CD4-positive, alpha-beta T cell treated with Interleukin-17A for 1 hour (primary cell): ENCODE measurements at regions not wholly inside any gene's neighbourhood (a gene's known extent, or its start where the extent isn't known, plus 50 kb on each side); places are given as distances from the start of the nearest gene placed in this dataset.
"Not testable (repeated sequence)": the region's sequence is repeated elsewhere in the genome, so short reads cannot be mapped to it uniquely, and the experiment has no call there.

Source experiments
- DNase-seq: peaks from one replicate; pipeline ENCODE4 v3.0.0-alpha.2; 2020

DNA sequence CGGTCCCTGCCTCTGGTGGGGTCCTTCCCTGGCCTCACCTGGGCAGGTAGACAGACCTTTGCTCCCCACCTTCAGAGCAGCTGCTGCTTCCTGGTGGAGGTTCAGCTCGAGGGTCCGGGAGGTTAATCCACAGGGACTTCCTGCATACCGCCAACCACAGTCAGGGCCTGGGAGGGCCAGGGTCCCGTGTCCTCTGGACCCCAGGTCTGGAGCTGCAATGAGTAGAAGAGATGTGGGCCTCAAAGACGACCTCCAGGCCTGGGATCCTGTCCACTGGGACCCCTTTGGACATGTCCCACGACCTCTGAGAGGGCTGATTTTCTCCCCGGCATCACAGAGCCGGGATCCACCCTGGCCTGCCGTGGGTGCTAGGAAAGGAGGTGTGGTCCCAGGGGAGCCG lies 223.3 kb upstream of the TCERG1L start:
- DNase-seq = no peak

DNA sequence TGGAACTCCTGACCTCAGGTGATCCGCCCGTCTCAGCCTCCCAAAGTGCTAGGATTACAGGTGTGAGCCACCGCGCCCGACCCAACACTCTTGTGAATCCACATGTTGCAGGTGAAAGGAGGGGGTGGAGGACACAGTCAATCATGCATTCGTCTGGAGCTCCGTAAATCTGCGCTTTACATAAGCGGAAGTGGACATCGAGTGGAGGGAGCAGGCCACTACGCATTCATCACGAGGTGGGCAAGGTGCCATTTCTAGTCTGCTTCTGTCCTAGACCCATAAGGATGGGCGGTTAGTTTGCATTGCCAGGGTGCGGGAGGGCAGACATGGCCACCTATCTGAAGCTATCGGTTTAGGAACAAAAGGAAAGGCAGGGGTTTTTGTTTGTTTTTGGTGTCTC lies 225.2 kb upstream of the TCERG1L start:
- DNase-seq = no peak

DNA sequence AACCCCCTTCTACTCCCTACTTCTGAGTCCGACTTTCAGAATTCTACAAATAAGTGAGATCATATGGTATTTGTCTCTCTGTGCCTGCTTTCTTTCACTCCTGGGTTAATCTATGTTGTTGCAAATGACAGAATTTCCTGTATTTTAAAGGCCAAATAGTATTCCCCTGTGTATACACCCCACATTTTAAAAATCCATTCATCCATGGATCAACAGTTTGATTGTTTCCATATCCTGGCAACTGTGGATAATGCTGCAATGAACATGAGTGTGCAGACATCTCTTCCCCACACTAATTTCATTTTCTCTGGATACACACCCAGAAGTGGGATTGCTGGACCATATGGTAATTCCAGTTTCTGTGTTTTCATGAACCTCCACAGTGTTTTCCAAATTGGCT lies 225.8 kb upstream of the TCERG1L start:
- DNase-seq = no peak

DNA sequence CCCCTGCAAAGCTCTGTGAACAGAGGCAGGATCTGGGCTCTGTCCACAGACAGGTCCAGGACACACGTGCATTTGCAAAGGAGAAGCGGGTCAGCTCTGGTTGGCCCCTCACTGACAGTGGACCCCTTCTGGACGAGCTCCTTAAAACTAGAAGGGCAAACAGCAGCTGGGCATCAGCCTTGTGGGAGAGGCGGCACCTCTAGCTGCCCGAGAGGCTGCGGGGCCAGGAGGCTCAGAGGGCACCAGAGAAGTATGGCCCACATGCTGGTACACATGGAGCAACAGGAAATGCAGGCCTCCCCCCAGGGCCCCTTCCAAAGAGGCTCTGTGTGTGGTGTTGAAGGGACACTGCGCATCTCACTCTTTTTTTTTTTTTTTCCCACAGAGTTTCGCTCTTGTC lies 233.0 kb upstream of the TCERG1L start:
- no peak for DNase-seq

DNA sequence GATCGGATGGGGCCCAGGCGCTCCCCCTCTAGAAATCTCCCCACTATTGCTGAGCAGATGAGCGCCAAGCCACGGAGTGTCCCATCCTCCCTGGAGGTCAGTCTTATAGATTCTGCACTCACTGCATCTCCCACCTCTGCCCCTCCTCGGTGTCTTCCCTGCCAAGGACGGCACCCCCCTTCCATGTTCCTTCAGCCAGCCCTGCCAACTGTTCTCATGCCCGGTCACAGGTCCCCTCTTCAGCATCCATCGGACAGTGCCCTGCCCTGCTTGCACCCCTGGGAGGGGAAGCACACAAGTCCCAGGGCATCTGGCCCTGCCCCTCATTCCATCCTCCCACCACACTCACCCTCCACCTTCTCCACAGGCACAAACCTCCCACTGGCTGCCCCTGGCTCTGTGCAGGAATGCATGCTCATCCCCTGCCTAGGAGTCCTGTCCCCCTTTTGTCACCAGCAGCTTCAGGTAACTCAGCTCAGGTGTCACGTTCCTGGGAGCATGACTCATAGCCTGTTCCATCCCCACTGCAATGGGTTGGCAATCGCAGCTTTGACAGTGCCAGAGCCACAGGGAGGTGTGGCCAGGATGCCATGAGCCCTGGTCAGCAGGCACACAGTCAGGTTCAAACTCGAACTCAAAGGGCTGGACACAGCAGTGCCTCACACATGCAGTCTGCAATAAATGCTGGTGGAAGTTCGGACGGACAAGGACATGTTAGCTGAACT lies 234.7 kb upstream of the TCERG1L start:
- DNase-seq = no peak

DNA sequence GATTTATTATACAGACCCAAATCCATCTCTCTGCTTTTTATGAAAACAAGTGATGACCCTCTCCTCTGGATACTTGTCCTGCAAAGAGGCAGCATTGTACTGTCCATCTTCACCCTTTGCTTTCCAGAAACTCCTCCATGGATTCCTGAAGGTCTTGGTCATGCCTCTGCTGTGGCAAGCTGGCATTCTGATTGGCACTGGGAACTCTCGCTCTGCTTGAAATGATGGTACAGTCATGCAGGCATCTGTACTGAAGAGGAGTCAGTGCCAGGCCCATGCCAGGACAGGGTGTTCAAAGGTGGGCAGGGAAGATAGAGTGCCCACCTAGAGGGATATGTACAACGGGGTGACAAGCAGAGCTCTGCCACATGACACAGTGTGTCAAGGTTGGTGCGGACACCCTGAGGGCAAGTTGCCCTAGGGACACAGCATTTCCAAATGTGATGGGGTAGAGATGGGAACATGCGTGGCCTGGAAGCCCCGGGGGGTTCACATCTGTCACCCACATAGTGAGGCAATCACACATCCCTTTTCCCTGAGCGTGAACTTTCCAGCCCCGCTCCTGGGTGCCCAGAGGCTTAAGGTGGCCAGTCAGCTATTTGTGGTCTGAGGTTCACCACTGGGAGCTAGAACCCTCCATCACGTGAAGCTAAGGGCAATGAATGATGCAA lies 235.7 kb upstream of the TCERG1L start:
- DNase-seq = no peak

DNA sequence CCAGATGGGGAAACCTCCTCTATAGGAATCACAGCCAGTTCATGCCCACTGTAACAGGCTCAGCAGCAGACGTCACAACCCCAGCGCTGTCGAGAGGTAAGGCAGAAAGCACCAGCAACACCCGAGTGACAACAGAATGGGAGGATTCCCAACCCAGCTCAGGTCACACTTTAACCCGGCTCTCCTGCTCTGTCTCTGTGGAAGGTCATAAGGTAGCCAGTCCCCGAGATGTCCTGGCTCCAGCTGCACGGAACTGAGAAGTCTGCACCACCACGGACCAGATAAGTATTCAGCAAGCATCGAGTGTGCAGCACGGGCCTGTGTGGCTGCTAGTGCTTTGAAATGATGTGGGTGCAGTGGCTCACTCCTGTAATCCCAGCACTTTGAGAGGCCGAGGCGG lies 236.7 kb upstream of the TCERG1L start:
- no peak for DNase-seq

DNA sequence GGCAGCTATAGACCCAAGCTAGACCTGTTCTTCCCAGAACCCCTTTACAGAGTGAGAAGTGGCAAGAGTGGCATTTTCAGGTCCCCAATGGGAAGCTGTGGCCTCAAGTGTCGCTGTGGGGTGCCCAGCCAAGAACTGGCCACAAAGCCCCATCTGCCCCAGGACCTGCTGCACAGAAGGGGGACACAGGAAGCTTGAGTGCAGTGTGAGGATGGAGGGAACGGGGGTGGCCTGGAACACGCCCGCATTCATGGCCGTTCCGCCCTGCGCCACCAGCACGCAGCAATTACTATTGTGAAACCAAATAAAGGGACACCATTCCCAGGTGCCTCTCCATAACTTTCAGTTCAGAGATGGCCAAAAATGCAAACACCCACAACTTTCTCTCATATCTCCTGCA lies 237.6 kb upstream of the TCERG1L start:
- DNase-seq = no peak

DNA sequence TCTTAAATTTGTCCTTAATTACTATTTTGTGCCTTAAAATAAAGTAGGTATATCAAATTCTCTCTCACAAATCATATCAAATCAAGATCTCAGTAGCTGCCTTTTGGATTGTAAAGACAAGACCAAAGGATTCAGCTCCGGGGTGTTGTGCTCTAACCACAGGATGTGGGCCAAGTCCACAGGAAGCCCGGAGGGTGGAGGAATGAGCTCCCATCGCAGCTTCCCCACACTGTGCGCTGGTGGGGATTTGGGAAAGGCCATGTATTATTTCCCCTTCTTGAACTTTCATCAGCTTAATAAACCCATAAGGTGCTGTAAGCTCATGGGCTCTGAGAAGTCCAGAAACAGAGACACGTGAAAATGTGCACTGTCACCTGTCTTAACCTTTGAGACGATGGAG lies 241.6 kb upstream of the TCERG1L start:
- no peak for DNase-seq

DNA sequence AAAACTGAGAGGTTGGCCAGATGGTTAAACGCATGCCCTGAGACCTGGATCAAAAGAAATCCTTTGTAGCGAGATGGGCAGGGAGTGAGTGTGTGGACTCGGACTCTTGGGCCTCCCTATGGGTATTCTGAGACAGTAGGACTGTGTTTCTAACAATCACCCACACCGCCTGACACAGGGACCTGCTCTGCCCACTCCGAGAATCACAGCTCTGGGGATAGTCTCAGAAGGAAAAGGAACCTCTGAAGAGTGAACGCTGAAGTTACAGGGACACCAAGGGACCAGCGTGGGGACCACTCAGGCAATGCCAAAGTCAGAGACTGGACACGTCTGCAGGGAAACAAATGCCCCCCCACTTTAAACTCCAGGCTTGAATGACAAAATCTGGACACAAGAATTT lies 242.1 kb upstream of the TCERG1L start:
- DNase-seq = no peak

DNA sequence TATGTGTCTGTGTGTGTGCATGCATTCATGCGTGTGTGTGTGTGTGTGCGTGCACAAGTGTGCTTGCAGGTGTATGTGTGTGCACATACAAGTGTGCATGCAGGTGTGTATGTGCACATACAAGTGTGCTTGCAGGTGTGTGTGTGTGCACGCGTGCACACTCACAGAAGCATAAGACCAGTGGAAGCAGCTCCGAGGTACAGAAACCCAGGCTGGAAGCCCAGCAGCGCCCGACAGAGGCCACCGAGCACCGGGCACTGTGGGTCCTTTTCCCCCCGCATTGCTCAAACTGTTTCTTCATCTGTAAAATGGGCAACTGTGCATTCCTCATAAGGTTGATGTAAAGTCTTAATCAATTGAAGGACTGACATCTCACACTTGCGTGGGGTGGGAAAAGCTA lies 243.3 kb upstream of the TCERG1L start:
- DNase-seq = no peak

DNA sequence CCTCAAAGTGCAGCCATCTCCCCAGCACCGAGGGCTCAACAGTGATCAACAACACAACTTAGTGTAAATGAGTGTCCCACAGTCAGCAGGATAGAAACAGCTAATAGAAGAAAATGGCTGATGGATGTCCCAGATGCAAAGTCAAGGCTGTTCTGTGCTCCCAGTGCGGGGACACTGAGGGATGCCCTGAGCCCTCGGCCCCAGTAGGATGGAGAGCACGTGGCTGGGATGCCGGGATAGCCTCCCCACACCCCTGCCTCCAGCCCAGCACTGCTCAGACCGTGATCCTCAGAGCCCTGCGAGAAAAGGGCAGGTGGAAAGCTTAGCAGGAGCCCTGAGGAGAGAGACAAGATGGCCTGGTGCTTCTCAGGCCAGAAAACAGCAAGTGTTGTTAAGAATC lies 243.9 kb upstream of the TCERG1L start:
- no peak for DNase-seq

DNA sequence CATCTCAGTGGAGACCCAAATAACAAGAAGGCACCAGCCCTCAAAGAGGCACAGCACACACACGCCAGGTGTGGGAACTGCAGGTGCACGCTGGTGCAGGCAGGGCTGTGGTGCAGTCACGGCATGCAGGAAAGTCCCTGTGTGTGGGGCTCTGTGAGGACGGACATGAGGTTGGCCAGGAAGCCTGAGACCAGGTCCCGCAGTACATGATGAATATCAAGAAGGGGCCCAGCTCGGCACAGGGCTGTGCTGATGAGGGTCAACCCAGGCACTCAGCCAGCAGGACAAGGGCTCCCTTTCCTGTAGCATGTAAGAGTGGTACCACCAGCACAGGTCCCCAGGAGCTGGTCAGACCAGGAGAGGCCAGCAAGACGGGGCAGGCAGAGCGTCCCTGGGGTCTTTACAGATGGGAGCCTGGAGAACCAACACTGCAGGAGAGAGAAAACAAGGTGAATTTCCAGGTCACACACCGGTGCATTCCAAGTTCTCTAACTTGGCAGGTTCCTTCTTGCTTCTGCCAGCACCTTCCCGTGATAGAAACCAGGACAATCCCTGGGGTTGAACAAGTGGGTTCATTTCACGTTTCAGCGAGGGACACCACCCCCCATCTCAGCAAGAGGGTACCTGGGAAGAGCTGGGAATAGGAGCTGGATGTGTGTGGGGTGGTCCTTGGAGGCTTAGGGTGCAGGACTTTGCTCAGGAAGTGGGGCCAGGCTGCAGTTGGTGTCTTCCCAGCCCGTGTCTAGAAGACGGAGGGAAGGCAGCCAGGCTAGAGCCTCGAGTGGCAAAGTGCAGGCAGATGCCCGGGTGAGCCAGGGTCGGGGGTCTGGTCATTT lies 244.8 kb upstream of the TCERG1L start:
- DNase-seq = no peak

DNA sequence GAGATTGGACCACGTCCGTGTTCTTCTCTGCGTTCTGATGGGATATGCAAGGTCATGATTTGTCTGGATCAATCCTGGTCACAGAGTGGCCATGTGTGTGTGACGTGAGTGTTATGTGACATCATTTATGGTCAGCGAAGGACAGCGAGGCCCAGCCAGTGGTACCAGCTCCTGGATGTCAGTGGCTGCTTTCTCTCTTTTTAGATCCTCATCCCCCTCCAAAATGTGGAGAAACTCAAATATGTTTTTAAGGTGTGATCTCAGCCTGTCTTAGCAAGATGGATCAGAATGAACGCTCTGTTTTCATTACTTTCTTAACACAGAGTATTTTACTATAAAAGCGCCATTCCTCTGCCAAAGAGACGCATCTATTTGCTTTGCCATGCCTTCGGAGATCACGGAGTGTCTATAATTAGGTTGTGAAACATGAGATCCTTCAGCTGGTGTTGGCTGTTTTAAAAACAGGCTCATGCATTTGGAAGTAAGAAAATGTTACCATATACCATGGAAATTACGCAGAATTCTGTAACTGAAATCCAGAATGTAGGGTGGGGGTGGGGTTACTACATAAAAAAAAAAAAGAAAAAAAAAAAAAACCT lies 245.5 kb upstream of the TCERG1L start:
- no peak for DNase-seq

DNA sequence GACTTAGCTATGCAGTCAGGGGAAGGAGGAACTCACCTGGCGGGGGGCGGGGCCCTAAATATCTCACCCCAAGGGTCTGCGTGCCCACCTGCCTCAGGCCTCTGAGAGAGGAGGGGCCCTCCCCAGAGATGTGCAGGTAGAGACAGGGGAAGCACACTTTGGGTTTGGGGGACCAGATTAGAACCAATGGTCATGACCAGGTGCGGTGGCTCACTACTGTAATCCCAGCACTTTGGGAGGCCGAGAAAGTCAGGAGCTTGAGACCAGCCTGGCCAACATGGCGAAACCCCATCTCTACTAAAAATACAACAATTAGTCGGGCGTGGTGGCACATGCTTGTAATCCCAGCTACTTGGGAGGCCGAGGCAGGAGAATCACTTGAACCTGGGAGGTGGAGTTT lies 246.4 kb upstream of the TCERG1L start:
- not testable (repeated sequence) for DNase-seq

DNA sequence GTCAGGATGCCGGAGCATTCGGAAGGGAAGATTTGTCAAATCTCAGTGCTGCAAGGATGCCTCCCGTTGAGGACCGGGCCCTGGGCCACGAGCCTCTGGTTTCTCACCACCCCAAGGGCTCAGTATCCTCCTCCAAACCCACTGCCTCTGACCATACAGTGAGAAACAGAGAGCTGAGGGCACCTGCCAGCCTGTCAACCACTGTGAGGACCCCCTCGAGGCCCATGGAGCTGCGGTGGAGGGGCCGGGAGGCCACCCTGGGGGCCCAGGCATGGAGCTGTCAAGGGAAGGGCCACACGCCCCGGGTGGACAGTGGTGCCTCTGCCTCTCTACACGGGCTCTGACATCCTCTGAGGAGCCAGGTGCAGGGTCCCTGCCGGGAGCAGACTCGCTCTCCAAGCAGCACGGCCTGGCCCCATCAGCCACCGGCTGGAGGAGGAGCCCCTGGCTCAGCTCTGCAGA lies 248.0 kb upstream of the TCERG1L start:
- no peak for DNase-seq

DNA sequence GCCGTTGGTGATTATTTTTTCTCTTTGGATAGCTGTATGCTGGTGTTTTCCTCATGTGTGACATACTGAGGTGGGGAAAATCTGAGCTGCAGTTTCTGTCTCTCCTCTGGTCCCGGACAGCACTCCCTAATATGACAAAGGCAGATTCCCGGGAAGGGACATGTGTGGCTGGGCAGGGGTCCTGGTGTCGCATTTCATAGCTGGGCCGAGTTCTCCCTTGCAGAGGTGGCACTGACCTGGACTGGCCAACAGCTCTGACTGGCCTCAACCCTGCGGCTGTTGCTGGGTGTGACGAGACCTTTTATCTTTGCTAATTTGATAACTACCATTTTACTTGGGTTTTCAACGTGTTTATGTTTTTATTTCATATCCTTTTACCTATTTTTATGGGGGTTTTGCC lies 248.6 kb upstream of the TCERG1L start:
- DNase-seq = no peak

DNA sequence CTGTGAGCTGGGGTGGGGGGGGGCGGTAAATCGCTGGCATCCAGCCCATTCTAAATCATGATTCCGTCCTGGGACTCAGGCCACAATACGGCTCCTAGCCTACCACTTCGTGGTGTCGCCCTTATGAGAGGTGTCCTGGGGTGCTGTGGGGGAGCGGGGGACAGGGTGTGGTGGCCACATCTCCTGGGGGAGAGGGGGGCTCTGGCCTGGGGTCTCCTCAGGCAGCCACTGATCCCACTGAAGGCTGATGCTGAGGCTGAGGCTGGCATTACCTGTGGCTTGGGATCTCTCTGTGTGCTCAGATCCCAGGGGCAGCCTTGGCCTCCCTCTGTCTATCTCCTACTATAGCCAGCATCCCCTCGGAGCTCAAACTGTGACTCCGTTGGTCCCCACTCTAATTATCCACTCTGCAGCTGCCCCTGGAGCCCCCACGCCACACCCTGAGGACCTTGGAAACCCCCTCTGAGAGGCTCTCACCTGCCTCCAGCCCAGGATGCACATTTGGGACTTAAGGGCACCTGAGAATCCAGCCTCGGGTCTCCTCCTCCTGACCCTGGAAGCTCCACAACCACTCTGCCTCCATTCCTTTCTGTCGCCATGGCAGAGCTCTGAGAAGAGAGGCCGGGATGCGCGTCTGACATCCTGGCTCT lies 249.3 kb upstream of the TCERG1L start:
- DNase-seq = no peak

DNA sequence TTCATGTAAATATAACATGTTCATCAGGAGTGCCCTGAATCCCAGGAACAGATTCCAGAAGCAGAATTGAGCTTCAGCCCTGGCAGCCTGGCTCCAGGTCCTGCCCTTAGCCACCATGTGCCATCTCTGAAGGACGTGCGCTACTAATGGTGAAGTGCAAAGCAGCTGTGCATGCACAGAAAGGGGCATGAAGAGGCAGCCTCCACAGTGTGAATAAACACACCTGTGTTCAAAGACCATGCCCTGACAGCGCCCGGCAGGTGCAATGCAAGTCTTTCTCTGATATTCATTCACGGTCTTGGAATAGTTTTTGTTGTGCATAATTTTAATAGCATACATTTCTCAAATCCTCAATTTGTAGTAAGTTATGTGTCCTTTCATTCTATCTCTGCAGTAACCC lies 250.4 kb upstream of the TCERG1L start:
- DNase-seq = no peak

DNA sequence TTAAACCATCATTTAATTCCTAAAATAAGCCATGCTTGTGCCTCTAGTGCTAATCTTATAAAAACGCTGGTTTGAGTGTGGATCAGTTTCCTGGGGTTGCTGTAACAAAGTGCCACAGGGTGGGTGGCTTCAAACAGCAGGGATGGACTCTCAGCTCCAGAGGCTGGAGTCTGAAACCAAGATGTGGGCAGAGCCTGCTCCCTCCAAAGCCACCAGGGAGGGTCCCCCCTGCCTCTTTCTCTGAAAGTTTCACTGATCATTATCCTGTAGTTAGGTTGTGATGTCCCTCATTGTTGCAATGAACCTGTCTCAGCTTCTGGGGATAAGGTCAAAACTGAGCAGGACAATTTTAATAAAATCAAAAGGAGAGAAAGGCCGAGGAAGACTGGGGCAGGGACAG lies 251.9 kb upstream of the TCERG1L start:
- DNase-seq = no peak

DNA sequence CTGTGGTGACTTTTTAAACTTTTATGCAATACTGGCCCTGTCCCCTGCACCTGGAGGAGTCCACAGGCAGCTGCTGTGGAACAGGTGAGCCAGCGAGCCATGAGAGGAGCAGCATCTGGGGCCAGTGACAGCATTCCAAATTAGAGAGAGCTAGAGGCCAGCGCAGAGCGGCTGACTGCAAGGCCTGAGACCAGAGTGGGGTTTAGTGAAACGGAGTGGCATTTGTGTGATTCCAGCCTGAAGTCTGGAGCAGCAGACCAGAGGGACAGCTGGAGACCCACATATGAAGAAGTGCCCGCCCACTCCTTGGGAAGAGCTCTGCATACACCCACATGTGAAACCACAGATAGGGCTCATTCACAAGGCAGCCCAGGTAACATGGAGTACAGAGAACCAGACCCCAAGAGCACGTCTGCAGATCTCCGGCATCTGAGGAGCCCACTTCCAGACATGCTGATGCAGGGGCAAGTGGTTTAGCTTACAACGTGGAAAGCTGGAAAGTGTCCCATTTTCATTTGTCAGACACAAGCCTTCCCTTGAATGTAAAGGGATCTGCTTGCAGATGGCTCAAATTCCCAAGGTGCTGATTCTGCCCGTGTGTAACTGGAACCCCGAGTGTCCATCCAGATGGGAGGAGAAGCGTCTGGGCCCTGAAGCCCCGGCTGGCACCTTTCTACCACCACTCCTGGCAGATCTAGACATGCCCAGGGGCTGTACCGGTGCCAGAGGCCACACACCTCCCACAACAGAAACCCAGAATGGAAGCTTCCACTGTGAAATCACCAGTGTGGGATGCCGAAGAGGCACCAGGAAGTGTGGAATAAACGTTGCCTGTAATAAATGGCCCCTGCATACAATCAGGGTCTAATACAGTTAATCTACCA lies 256.0 kb upstream of the TCERG1L start:
- no peak for DNase-seq

DNA sequence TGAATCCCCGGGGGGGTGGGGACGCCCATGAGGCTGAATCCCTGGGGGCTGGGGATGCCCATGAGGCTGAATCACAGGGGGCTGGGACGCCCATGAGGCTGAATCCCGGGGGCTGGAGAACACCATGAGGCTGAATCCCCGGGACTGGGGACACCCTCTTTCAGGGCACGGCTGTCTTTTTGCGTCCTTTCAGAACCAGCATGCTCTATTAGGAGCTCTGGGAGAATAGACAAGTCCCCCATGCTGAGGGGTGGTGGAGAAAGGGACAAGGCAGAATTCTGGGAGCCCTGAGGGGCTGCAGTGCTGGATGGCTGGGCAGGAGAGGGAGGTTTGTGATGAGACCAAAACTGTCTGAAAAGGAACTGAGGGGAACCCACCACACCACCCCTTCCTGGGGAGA lies 257.3 kb upstream of the TCERG1L start:
- DNase-seq = no peak
